ENCODE measurements at regions not wholly inside any gene's neighbourhood (a gene's known extent, or its start where the extent isn't known, plus 50 kb on each side); places are given as distances from the start of the nearest gene placed in this dataset.

GRCh38 chr4:134958862-134959261 is 757.3 kb upstream of the PABPC4L start:
- no peak for TF ChIP-seq CTCF (IDR thresholded peaks at IDR 0.05; ENCODE audit: low read depth, low read length, missing control alignments)
- no peak for DNase-seq (ENCODE audit: low read depth)
- in situ Hi-C loops (cut with HindIII; ENCODE audit: low sequenced_read_pairs) = no loop called here

GRCh38 chr4:134955059-134955458 is 753.5 kb upstream of the PABPC4L start:
- no peak for DNase-seq (ENCODE audit: low read depth)
- H3K4me3 ChIP-seq (ENCODE audit: low read depth, low read length) = no peak overlapping the region
- TF ChIP-seq CTCF (IDR thresholded peaks at IDR 0.05; ENCODE audit: low read depth, low read length, missing control alignments) = no peak
- in situ Hi-C loops (cut with HindIII; ENCODE audit: low sequenced_read_pairs) = no loop called here

More at GRCh38 chr4:134958862-134959261, 757.3 kb upstream of the PABPC4L start:
- H3K4me3 ChIP-seq (ENCODE audit: low read depth, low read length) = no peak overlapping the region

- in situ Hi-C loops (cut with HindIII; ENCODE audit: low sequenced_read_pairs) = no loop called here
- DNase-seq (ENCODE audit: low read depth) = no peak
- H3K4me3 ChIP-seq (ENCODE audit: low read depth, low read length) = no peak overlapping the region
- no peak for TF ChIP-seq CTCF (IDR thresholded peaks at IDR 0.05; ENCODE audit: low read depth, low read length, missing control alignments)
These were observed 751.2 kb upstream of the PABPC4L start for GRCh38 chr4:134952775-134953174.

- DNase-seq (ENCODE audit: low read depth) = no peak
- TF ChIP-seq CTCF (IDR thresholded peaks at IDR 0.05; ENCODE audit: low read depth, low read length, missing control alignments) = no peak
- in situ Hi-C loops (cut with HindIII; ENCODE audit: low sequenced_read_pairs) = no loop called here
- H3K4me3 ChIP-seq (ENCODE audit: low read depth, low read length) = no peak overlapping the region
These were observed 750.7 kb upstream of the PABPC4L start for GRCh38 chr4:134952305-134952704.

- DNase-seq (ENCODE audit: low read depth) = no peak
- no peak for TF ChIP-seq CTCF (IDR thresholded peaks at IDR 0.05; ENCODE audit: low read depth, low read length, missing control alignments)
- no peak overlapping the region for H3K4me3 ChIP-seq (ENCODE audit: low read depth, low read length)
- in situ Hi-C loops (cut with HindIII; ENCODE audit: low sequenced_read_pairs) = no loop called here
These were observed 746.6 kb upstream of the PABPC4L start for GRCh38 chr4:134948110-134948642.

GRCh38 chr4:134944115-134944514 is 742.5 kb upstream of the PABPC4L start:
- no peak for TF ChIP-seq CTCF (IDR thresholded peaks at IDR 0.05; ENCODE audit: low read depth, low read length, missing control alignments)
- no peak for DNase-seq (ENCODE audit: low read depth)

GRCh38 chr4:134936014-134936413 is 734.4 kb upstream of the PABPC4L start:
- no peak overlapping the region for H3K4me3 ChIP-seq (ENCODE audit: low read depth, low read length)
- DNase-seq (ENCODE audit: low read depth) = no peak
- in situ Hi-C loops (cut with HindIII; ENCODE audit: low sequenced_read_pairs) = no loop called here
- no peak for TF ChIP-seq CTCF (IDR thresholded peaks at IDR 0.05; ENCODE audit: low read depth, low read length, missing control alignments)

More at GRCh38 chr4:134944115-134944514, 742.5 kb upstream of the PABPC4L start:
- H3K4me3 ChIP-seq (ENCODE audit: low read depth, low read length) = no peak overlapping the region
- in situ Hi-C loops (cut with HindIII; ENCODE audit: low sequenced_read_pairs) = no loop called here
